Dendritic cell treated with granulocyte-macrophage colony-stimulating factor and Interleukin-4, amounts not matched to agents 40 ng/mL and 50 ng/mL, for 4 days (primary cell): ENCODE measurements at regions not wholly inside any gene's neighbourhood (a gene's known extent, or its start where the extent isn't known, plus 50 kb on each side); places are given as distances from the start of the nearest gene placed in this dataset.
"Not testable (repeated sequence)": the region's sequence is repeated elsewhere in the genome, so short reads cannot be mapped to it uniquely, and the experiment has no call there.

ENCODE experiments used
- H3K27ac Mint-ChIP-seq: one replicate; pipeline ENCODE4 v1.8.0; 2022; ENCODE audit warnings: mild to moderate bottlenecking, mixed read lengths
- H3K27me3 Mint-ChIP-seq: one replicate; pipeline ENCODE4 v1.8.0; 2022; ENCODE audit warnings: mild to moderate bottlenecking, mixed read lengths
- H3K36me3 Mint-ChIP-seq: one replicate; pipeline ENCODE4 v1.8.0; 2022; ENCODE audit warnings: low read depth, mixed read lengths
- H3K4me1 Mint-ChIP-seq: one replicate; pipeline ENCODE4 v1.8.0; 2022; ENCODE audit warnings: low read depth, mixed read lengths
- H3K4me3 Mint-ChIP-seq: one replicate; pipeline ENCODE4 v1.8.0; 2022; ENCODE audit warnings: mild to moderate bottlenecking, moderate library complexity, mixed read lengths
- H3K9me3 Mint-ChIP-seq: one replicate; pipeline ENCODE4 v1.8.0; 2022; ENCODE audit warnings: mixed read lengths
- intact Hi-C: fragments of 100-400 bp; cut with micrococcal nuclease; formaldehyde crosslinking; loops from one replicate; pipeline ENCODE4 v1.15.0; 2022

DNA sequence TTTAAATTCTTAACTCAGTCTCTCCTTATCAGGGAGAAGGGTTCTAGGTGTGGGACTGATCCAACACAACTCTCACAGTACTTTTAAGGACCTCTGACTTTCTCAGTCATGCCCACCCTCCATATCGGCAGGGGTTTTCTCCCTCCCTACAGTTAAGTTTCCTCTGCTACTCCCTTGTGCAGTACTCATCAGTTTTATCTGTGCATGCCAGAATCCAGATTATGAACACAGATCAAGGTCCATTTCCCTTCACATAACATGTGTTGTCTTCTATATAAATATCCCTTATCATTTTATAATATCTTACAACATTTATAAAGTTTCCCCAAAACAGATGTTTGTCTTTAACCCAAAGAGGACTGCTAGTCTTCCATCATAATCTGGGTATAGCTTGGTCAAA lies 986.5 kb upstream of the ARRDC3 start:
- H3K4me1 Mint-ChIP-seq = no peaks in the 10 kb centered on the region
- peaks cover 48% of the 10 kb centered on the region for H3K9me3 Mint-ChIP-seq
- no peaks in the 10 kb centered on the region for H3K27me3 Mint-ChIP-seq
- H3K4me3 Mint-ChIP-seq = no peak overlapping the region
- H3K27ac Mint-ChIP-seq = no peak overlapping the region
- intact Hi-C loops = no loop called here
- no peaks in the 10 kb centered on the region for H3K36me3 Mint-ChIP-seq

DNA sequence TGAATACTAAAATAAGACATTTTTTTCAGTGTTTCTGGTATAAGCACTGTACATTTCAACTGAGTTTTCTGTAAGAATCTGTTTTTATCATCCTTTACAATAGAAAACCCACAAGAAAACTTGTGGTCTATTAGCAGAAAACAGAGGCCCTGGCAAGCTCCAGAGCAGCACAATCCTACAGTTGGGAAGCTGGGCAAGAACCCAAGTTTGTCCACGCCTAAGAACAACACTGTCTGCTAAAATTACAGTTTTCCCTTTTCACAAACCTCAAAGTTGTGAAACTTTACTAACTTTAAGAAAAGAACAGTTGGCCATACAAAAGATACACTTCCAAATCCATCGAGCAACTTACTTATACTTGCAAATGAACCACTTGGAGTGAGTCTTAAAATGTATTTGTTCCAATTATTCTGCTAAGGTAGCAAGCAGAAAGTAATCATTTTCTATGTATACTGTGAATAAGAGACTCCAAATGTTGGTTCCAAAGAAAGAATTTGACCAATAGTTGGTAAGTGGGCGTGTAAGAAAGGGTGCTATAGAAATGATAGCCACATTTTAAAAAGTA lies 982.0 kb upstream of the ARRDC3 start:
- Mint-ChIP-seq H3K9me3 (peaks cover 28% of the 10 kb centered on the region), H3K27ac (no peak overlapping the region), H3K36me3 (no peaks in the 10 kb centered on the region), H3K4me1 (no peaks in the 10 kb centered on the region), H3K4me3 (no peak overlapping the region), H3K27me3 (no peaks in the 10 kb centered on the region)
- intact Hi-C loops = no loop called here

DNA sequence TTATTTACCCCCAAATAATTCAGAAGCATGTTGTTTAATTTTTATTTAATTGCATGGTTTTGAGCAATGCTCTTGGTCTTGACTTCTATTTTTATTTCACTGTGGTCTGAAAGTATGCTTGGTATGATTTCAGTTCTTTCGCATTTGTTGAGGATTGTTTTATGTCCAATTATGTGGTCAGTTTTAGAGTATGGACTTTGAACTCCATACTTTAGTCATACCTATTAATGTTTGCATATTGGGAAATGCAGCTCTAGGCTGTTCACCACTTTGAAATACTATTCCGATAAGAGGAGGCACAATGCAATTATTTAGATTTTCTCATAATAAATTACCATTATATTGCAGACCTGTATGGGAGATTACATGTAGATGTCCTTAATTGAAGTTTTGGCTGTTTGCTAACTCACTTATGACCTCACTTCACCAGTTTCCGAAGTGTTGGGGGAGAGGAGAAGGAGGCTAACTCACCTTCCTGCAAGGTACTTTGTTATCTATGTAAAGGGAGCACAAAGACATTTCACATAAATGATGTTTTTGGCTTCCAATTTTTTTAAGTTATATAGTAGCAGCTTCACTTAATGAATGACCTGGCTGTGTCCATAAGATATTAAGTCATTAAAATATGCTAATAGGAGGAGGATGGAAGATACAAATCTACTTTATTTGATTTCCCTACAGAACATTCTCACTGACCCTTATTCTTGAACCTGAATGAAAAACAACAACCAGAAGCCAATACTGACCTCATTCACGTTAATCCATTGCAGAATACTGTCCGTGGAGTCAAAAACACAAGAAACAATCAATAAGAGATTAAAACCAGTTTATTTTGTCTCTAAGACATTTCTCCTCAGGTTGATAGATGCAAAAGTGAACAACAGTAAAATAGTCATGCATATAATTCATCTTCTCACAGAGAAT lies 970.3 kb upstream of the ARRDC3 start:
- intact Hi-C loops = no loop called here
- H3K4me3 Mint-ChIP-seq = no peak overlapping the region
- no peaks in the 10 kb centered on the region for H3K4me1 Mint-ChIP-seq
- H3K27ac Mint-ChIP-seq = no peak overlapping the region
- H3K9me3 Mint-ChIP-seq = peaks cover 55% of the 10 kb centered on the region
- no peaks in the 10 kb centered on the region for H3K27me3 Mint-ChIP-seq
- no peaks in the 10 kb centered on the region for H3K36me3 Mint-ChIP-seq

DNA sequence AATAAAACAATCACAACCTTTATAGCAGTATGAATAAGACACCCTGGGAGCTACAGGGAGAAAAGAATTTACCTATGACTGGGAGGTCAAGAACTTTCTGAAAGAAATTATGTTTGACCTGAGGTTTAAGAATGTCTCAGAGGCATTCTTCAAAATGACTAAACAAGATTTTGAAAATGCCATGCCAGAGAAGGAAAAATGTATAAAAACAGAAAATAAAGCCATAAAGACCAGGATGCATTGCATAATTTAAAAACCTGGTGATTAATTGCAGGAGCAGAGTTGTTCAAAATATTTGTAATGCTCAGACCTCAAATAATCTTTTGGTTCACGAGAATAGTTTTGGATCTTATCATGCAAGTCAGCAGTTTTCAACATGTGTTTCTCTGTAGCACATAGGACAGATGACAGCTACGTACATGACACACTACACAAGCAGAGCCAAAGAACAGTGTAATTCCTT lies 954.7 kb upstream of the ARRDC3 start:
- intact Hi-C loops = no loop called here
- H3K36me3 Mint-ChIP-seq = no peaks in the 10 kb centered on the region
- no peak overlapping the region for H3K27ac Mint-ChIP-seq
- no peak overlapping the region for H3K4me3 Mint-ChIP-seq
- no peaks in the 10 kb centered on the region for H3K27me3 Mint-ChIP-seq
- peaks cover 14% of the 10 kb centered on the region for H3K9me3 Mint-ChIP-seq
- no peaks in the 10 kb centered on the region for H3K4me1 Mint-ChIP-seq

DNA sequence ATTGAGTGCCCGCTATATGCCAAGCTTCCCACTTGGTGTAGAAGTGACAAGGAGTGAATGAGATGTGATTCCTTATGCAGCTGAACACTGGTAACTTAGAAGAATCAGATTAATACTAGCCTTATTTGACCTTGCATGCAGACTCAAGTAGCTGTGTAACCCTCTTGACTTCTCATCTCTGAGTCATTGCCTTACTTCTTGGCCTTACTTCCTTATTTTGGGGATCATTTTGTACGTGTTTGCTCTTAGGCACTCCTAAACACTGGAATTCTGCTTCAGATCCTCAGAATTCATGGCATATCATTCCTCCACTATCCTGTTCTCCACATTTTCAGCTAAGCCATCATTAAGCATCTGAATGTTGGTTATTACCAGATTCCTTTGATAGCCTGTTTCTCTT lies 948.9 kb upstream of the ARRDC3 start:
- H3K27me3 Mint-ChIP-seq = no peaks in the 10 kb centered on the region
- H3K9me3 Mint-ChIP-seq = no peaks in the 10 kb centered on the region
- H3K4me3 Mint-ChIP-seq = no peak overlapping the region
- no peaks in the 10 kb centered on the region for H3K36me3 Mint-ChIP-seq
- no peak overlapping the region for H3K27ac Mint-ChIP-seq
- intact Hi-C loops = no loop called here
- H3K4me1 Mint-ChIP-seq = no peaks in the 10 kb centered on the region

DNA sequence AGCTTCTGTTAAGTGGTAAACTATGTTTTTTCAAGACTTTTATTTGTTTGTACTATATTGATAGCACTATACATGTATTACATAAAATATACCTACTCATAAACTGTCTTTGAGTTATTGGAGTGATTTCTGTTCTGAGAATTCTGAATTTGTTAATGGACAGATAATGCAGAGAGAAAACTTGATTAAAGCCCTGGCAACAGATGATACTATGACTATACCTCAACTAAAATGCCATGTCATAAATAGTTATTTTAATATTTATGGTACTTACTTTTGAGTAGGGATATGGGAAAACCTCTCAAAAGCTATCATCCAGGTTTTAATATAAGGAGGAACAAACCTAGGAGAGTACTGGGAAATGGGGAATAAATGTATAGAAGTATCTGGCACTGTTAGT lies 947.2 kb upstream of the ARRDC3 start:
- intact Hi-C loops = no loop called here
- Mint-ChIP-seq H3K4me3 (no peak overlapping the region), H3K27ac (no peak overlapping the region), H3K4me1 (no peaks in the 10 kb centered on the region), H3K36me3 (no peaks in the 10 kb centered on the region), H3K27me3 (no peaks in the 10 kb centered on the region), H3K9me3 (peaks cover 8% of the 10 kb centered on the region)

DNA sequence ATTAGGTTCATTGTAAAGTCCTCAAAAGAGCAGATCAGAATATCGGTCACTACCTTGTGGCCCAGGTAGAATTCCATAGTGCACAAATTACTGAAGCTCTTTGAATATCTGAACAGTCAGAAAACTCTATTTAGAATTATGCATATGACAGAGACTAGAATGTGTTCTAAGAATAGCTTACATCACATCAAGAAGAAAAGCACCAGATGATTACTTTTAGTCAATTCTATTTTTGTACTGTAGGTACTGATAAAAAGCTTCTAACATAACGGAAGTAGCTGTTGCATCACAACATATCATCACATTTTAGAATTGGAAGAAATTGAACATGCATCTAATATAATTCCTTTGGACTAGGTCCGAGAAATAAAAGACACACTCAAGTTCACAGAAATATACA lies 946.6 kb upstream of the ARRDC3 start:
- intact Hi-C loops = no loop called here
- Mint-ChIP-seq H3K9me3 (peaks cover 8% of the 10 kb centered on the region), H3K4me3 (no peak overlapping the region), H3K27me3 (no peaks in the 10 kb centered on the region), H3K36me3 (no peaks in the 10 kb centered on the region), H3K4me1 (no peaks in the 10 kb centered on the region), H3K27ac (no peak overlapping the region)

DNA sequence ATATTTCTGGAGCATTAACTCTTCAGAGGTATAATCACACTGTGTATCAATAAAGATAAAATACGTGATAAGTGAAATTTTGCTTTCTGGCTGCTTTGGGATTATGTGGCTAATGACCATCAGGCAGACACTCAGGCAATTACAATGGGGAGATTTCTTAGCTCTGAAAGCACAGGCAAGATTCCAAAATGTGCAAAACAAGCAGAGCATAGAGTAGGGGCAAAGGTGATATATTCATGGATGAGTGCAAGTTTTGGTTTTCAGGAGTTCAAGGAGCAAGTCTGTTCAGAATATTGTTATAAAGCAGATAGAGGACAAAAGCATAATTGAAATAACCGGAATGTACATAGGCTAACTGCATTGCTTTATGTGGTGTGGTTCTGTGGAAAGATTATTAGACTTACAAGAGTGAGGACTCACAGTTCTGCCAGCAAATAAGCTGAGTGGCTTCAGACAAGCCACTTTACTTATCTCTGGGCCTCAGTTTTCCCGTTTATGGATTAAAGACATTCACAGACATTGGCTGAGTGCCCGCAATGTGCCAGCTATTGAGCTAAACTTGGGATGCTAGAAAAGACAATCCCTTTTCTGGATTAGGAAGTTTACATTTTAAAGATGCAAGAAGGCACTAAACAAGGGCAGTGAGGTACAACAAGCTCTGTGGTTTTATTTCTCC lies 945.6 kb upstream of the ARRDC3 start:
- H3K9me3 Mint-ChIP-seq = peaks cover 8% of the 10 kb centered on the region
- intact Hi-C loops = no loop called here
- H3K36me3 Mint-ChIP-seq = no peaks in the 10 kb centered on the region
- H3K4me1 Mint-ChIP-seq = no peaks in the 10 kb centered on the region
- no peak overlapping the region for H3K4me3 Mint-ChIP-seq
- no peaks in the 10 kb centered on the region for H3K27me3 Mint-ChIP-seq
- H3K27ac Mint-ChIP-seq = no peak overlapping the region

DNA sequence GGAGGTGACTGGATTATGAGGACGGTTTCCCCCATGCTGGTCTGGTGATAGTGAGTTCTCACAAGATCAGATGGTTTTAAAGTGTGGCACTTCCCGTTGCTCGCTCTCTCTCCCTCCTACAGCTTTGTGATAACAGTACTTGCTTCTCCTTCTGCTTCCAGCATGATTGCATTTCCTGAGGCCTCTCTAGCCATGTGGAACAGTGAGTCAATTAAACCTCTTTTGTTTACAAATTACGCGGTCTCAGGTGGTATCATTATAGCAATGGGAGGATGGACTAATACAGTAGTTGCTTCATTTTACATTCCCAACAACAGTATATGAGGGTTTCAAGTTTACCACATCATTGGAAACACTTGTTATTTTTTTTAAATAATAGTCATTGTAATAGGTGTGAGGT lies 937.3 kb upstream of the ARRDC3 start:
- H3K4me1 Mint-ChIP-seq = no peaks in the 10 kb centered on the region
- no peaks in the 10 kb centered on the region for H3K36me3 Mint-ChIP-seq
- intact Hi-C loops = no loop called here
- no peaks in the 10 kb centered on the region for H3K27me3 Mint-ChIP-seq
- no peak overlapping the region for H3K4me3 Mint-ChIP-seq
- no peak overlapping the region for H3K27ac Mint-ChIP-seq
- peaks cover 5% of the 10 kb centered on the region for H3K9me3 Mint-ChIP-seq

DNA sequence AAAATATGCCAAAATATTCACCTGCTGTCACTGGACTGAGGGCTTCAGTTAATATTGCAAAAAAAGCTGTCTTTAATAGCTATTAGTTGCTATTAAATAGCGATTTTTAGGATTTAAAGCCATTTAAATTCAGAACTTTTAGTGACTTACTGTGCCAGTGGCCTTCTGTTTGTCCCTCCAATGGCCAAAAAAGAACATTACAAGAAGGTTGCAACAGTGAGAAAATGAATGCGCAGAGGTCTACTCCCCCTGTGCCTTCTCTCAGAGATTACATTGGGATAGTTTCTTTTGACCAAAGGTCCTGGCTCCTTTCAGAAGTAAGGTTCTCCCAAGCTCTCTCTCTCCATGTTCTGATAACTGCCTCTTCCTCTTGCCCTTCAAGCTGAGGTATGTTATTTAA lies 930.3 kb upstream of the ARRDC3 start:
- Mint-ChIP-seq H3K9me3 (no peaks in the 10 kb centered on the region), H3K27ac (no peak overlapping the region), H3K27me3 (no peaks in the 10 kb centered on the region), H3K4me3 (no peak overlapping the region), H3K4me1 (no peaks in the 10 kb centered on the region), H3K36me3 (no peaks in the 10 kb centered on the region)
- intact Hi-C loops = no loop called here

DNA sequence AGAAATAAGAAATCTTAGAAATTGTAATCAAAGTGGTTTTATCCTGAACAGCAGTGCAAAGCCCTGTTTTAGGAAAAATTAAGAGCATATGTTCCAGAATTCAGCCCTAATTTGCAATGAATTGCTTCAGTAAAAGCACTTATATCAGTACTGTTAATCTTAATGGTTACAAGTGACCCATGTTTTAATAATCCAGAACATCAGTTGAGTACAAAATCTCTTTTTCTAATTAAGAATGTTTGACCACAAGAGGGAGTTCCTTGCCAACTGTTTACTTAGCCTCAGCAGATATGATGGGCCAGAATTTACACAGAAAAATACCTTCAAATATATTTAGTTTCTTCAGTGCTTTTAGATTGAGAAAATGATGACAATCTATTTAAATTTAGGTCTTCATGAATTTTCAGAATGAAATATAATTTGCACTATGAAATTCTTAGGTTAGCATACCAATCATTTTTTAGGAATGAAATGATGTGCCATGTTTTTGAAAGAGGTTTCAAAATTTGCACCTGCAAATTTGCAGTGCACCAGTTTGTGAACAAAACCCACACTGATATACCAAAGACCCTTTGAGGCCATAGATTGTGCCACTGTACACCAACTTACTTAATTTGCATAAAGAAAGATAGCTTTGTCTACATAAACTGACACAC lies 926.3 kb upstream of the ARRDC3 start:
- Mint-ChIP-seq H3K27me3 (no peaks in the 10 kb centered on the region), H3K4me1 (no peaks in the 10 kb centered on the region), H3K9me3 (no peaks in the 10 kb centered on the region), H3K27ac (no peak overlapping the region), H3K4me3 (no peak overlapping the region), H3K36me3 (no peaks in the 10 kb centered on the region)
- intact Hi-C loops = no loop called here

DNA sequence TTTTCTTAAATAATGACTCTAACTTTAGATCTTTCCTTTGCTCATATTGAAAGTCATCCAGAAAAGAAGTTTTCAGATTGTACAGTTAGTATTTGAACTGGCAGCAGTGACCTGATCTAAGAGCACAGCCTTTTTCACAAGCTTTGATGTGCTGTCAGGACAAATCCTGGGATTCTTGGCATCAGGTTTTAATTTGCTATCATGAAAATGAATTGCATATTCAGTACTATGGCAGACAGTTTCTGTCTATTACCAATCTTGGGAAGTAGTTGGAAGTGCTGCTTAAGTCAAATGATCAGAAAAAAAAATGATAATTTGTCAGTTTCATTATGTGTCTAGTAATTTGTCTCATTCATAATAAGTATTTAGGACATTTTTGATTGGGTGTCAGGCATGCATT lies 925.6 kb upstream of the ARRDC3 start:
- no peaks in the 10 kb centered on the region for H3K27me3 Mint-ChIP-seq
- H3K4me1 Mint-ChIP-seq = no peaks in the 10 kb centered on the region
- intact Hi-C loops = no loop called here
- no peaks in the 10 kb centered on the region for H3K36me3 Mint-ChIP-seq
- H3K9me3 Mint-ChIP-seq = no peaks in the 10 kb centered on the region
- no peak overlapping the region for H3K27ac Mint-ChIP-seq
- H3K4me3 Mint-ChIP-seq = no peak overlapping the region

DNA sequence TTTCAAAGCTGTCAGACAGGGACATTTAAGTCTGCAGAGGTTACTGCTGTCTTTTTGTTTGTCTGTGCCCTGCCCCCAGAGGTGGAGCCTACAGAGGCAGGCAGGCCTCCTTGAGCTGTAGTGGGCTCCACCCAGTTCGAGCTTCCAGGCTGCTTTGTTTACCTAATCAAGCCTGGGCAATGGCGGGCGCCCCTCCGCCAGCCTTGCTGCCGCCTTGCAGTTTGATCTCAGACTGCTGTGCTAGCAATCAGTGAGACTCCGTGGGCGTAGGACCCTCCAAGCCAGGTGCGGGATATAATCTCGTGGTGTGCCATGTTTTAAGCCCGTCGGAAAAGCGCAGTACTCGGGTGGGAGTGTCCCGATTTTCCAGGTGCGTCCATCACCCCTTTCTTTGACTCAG lies 919.2 kb upstream of the ARRDC3 start:
- H3K36me3 Mint-ChIP-seq, H3K4me1 Mint-ChIP-seq, H3K27ac Mint-ChIP-seq, H3K27me3 Mint-ChIP-seq, intact Hi-C loops, H3K4me3 Mint-ChIP-seq: not testable (repeated sequence)
- H3K9me3 Mint-ChIP-seq = peaks cover 11% of the 10 kb centered on the region

DNA sequence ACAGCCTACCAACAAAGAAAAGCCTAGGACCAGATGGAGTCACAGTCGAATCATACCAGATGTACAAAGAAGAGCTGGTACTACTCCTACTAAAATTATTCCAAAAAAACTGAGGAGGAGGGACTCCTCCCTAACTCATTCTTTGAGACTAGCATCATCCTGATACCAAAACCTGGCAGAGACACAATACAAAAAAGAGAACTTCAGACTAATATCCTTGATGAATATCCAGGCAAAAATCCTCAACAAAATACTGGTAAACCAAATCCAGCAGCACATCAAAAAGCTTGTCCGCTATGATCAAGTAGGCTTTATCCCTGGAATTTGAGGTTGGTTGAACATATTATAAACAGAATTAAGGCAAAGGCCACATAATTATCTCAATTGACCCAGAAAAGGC lies 900.4 kb upstream of the ARRDC3 start:
- Mint-ChIP-seq H3K4me1 (no peaks in the 10 kb centered on the region), H3K27ac (no peak overlapping the region), H3K27me3 (no peaks in the 10 kb centered on the region), H3K9me3 (peaks cover 44% of the 10 kb centered on the region), H3K36me3 (no peaks in the 10 kb centered on the region), H3K4me3 (no peak overlapping the region)
- intact Hi-C loops = no loop called here
